OCI-LY7 (cell line): ENCODE measurements at regions not wholly inside any gene's neighbourhood (a gene's known extent, or its start where the extent isn't known, plus 50 kb on each side); places are given as distances from the start of the nearest gene placed in this dataset.

ENCODE experiments used
- EZH2phosphoT487 ChIP-seq: fragments of 200-600 bp; sonication (generic); IDR thresholded peaks from 2 replicates; pipeline ENCODE4 v1.6.1; 2018; ENCODE audit warnings: low read depth, borderline replicate concordance, mild to moderate bottlenecking, mixed run types, antibody characterized with exemption, low read length, moderate library complexity, mixed read lengths
- TF ChIP-seq, protein P1 (sequence below): fragments of 200-600 bp; sonication (generic); conservative IDR thresholded peaks from 2 replicates; pipeline ENCODE4 v1.5.1; 2014; ENCODE audit warnings: mild to moderate bottlenecking, antibody characterized with exemption, low read length, moderate library complexity, mixed read lengths

DNA sequence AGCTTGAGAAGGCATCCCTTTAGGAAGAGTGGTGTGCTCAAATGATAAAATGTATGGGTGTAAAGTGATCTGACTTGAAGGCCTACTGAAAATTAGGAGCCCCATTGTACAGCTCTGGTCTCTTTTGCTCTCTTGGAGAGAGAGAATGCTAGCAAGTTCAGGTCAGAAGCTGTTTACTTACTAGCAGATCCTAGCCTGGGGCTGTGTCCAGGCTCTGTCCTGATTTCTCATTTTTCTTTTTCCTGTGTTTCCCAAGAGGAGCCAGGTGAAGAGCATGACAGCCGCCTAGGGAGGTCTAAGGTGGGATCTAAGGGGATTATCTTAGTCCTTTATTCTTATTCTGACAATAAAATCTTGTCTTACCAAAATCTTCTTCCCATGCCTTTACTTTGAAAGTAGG is 272.8 kb downstream of the NNT start:
- TF ChIP-seq, protein P1, sequence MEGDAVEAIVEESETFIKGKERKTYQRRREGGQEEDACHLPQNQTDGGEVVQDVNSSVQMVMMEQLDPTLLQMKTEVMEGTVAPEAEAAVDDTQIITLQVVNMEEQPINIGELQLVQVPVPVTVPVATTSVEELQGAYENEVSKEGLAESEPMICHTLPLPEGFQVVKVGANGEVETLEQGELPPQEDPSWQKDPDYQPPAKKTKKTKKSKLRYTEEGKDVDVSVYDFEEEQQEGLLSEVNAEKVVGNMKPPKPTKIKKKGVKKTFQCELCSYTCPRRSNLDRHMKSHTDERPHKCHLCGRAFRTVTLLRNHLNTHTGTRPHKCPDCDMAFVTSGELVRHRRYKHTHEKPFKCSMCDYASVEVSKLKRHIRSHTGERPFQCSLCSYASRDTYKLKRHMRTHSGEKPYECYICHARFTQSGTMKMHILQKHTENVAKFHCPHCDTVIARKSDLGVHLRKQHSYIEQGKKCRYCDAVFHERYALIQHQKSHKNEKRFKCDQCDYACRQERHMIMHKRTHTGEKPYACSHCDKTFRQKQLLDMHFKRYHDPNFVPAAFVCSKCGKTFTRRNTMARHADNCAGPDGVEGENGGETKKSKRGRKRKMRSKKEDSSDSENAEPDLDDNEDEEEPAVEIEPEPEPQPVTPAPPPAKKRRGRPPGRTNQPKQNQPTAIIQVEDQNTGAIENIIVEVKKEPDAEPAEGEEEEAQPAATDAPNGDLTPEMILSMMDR, result no peak
- TF ChIP-seq EZH2phosphoT487, result no peak
